ENCODE measurements at regions not wholly inside any gene's neighbourhood (a gene's known extent, or its start where the extent isn't known, plus 50 kb on each side); places are given as distances from the start of the nearest gene placed in this dataset.

DNA sequence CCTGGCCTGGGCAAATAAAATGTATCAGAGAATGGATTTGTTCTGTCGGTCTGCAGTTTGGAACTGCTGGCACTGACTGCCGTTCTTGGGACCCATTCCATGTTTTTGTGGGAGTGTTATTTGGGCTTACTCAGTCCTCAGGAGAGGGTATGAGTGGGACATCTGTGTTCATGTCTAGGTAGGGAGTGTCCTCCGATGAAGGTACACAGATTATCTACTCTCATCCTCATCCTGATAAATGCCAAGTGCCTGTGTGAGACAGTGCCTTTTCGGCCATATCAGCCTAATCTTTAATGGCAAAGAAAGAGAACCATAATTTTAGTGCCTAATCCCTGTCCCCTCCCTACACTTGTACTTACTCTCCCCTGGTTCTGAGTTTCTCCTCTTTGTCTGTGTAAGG is 409.4 kb downstream of the REEP3 start:
- H3K36me3 ChIP-seq = no peaks in the 10 kb centered on the region
- H3K27ac ChIP-seq = no peak overlapping the region
- H3K4me3 ChIP-seq = no peak overlapping the region
- intact Hi-C loops (cut with DNase I) = no loop called here
- H3K9me3 ChIP-seq = no peaks in the 10 kb centered on the region
- no peaks in the 10 kb centered on the region for H3K4me1 ChIP-seq (replicated peaks)
- no peak for TF ChIP-seq POLR2AphosphoS5 (IDR thresholded peaks at IDR 0.05)
- TF ChIP-seq POLR2A (IDR thresholded peaks at IDR 0.05) = no peak
- TF ChIP-seq, protein P1, sequence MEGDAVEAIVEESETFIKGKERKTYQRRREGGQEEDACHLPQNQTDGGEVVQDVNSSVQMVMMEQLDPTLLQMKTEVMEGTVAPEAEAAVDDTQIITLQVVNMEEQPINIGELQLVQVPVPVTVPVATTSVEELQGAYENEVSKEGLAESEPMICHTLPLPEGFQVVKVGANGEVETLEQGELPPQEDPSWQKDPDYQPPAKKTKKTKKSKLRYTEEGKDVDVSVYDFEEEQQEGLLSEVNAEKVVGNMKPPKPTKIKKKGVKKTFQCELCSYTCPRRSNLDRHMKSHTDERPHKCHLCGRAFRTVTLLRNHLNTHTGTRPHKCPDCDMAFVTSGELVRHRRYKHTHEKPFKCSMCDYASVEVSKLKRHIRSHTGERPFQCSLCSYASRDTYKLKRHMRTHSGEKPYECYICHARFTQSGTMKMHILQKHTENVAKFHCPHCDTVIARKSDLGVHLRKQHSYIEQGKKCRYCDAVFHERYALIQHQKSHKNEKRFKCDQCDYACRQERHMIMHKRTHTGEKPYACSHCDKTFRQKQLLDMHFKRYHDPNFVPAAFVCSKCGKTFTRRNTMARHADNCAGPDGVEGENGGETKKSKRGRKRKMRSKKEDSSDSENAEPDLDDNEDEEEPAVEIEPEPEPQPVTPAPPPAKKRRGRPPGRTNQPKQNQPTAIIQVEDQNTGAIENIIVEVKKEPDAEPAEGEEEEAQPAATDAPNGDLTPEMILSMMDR (IDR thresholded peaks at IDR 0.05) = no peak
- WGBS = 75% methylated on average over 4 of the region's 4 CpGs
- no peak for DNase-seq (ENCODE audit: low spot score)
- no peaks in the 10 kb centered on the region for H3K27me3 ChIP-seq (replicated peaks; ENCODE audit: insufficient read depth)

DNA sequence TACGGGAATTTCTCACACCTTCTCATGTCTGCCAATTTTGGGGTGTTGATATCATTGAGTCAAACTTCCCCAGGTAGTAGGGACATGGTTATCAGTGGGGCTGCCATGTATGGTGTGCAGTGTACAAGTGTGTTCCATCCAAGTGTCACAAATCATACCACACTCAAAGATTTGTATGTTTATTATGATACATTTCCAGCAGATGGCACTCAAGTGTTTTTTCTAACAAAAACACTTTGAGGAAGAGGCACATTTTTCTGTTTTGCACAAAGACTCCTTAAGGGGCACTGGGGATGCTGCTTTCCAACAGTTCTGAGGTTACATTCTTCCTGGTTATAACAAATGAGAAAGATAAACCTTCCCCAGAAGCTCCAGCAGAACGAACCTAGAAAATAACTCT is 414.5 kb downstream of the REEP3 start:
- intact Hi-C loops (cut with DNase I) = no loop called here
- WGBS = 56% methylated on average over 2 of the region's 2 CpGs
- TF ChIP-seq, protein P1 (IDR thresholded peaks at IDR 0.05) = no peak
- TF ChIP-seq POLR2AphosphoS5 (IDR thresholded peaks at IDR 0.05) = no peak
- TF ChIP-seq POLR2A (IDR thresholded peaks at IDR 0.05) = no peak
- no peak overlapping the region for H3K4me3 ChIP-seq
- DNase-seq (ENCODE audit: low spot score) = no peak
- no peaks in the 10 kb centered on the region for H3K27me3 ChIP-seq (replicated peaks; ENCODE audit: insufficient read depth)
- no peaks in the 10 kb centered on the region for H3K36me3 ChIP-seq
- H3K4me1 ChIP-seq (replicated peaks) = no peaks in the 10 kb centered on the region
- no peaks in the 10 kb centered on the region for H3K9me3 ChIP-seq
- no peak overlapping the region for H3K27ac ChIP-seq

DNA sequence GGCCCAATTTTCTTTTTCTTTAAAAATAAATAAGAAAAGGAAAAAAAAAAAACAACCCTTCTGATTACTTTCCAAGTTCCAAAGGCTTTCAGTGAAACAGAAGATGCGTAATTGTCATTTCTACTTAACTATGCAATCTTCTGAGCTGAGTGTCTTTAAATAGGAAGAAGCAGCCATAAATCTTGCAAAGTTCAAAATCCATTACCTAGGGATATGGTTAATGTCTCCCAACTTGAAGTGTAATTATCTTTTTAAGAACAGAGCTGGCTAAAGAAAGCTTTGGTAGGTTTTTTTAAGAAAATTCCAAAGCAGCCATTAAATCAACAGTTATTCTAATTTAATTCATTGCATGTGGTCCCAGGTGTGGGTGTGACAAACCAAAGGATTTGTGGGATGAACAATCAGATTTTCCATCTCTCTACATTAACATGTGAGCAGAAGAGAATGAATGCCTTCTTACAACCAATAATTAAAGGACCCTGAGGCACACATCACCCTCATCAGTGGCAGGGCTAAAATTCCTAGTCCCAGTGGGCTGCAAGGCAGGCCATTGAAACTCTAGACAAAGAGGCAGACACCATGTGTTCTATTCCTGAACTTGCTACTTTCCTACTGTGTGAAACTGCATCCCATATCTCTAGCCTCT is 419.2 kb downstream of the REEP3 start:
- Histone ChIP-seq H3K27ac (no peak overlapping the region), H3K4me1 (replicated peaks) (no peaks in the 10 kb centered on the region), H3K9me3 (no peaks in the 10 kb centered on the region), H3K27me3 (replicated peaks; ENCODE audit: insufficient read depth) (no peaks in the 10 kb centered on the region), H3K4me3 (no peak overlapping the region), H3K36me3 (no peaks in the 10 kb centered on the region)
- 77% methylated on average over 1 of the region's 1 CpG for WGBS
- TF ChIP-seq POLR2AphosphoS5 (IDR thresholded peaks at IDR 0.05) (no peak), POLR2A (IDR thresholded peaks at IDR 0.05) (no peak)
- TF ChIP-seq, protein P1 (IDR thresholded peaks at IDR 0.05) = no peak
- intact Hi-C loops (cut with DNase I) = no loop called here
- DNase-seq (ENCODE audit: low spot score) = no peak

DNA sequence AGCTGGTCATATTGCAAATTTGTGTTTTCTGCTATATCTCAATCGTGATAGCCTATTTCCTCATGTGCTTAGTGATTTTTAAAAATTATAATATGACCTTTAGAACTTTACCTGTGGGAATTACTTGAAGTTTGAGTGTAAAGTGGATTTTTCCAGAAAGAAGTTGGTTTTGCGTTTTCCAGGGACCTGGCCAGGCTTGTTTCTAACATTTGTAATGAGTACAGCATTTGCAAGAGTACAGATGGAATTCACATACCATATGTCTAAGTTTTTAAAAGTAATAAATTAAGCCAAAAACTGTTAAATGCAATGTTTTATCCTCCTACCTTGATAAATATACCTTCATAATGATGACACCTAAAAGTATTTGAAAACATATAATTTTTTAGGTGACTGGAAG is 443.2 kb downstream of the REEP3 start:
- no peaks in the 10 kb centered on the region for H3K4me1 ChIP-seq (replicated peaks)
- H3K36me3 ChIP-seq = no peaks in the 10 kb centered on the region
- no peaks in the 10 kb centered on the region for H3K27me3 ChIP-seq (replicated peaks; ENCODE audit: insufficient read depth)
- no peak overlapping the region for H3K27ac ChIP-seq
- TF ChIP-seq, protein P1 (IDR thresholded peaks at IDR 0.05) = no peak
- TF ChIP-seq POLR2A (IDR thresholded peaks at IDR 0.05) (no peak), POLR2AphosphoS5 (IDR thresholded peaks at IDR 0.05) (no peak)
- no peaks in the 10 kb centered on the region for H3K9me3 ChIP-seq
- intact Hi-C loops (cut with DNase I) = no loop called here
- H3K4me3 ChIP-seq = no peak overlapping the region
- DNase-seq (ENCODE audit: low spot score) = no peak
- 68% methylated on average over 2 of the region's 2 CpGs for WGBS

DNA sequence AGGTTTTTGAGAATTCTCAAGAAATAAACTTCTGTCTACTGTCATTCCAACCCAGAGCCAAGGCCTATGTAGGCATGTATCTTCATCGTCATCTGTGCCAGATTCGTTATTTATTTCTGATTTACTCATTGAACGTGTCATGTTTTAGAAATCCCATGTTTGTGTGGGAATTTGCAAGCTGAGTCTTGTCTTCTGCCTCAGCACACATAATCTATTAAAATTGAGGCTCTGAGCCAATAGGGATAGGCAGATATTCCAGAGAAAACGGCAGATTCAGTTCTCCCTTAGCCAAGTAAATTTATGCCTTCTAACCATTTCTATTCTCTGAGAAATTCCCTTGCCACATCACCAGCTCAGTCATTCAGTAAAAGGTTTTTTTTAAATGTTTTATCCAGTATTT is 444.6 kb downstream of the REEP3 start:
- no peak overlapping the region for H3K27ac ChIP-seq
- intact Hi-C loops (cut with DNase I) = no loop called here
- no peak overlapping the region for H3K4me3 ChIP-seq
- WGBS = 34% methylated on average over 4 of the region's 4 CpGs
- DNase-seq (ENCODE audit: low spot score) = no peak
- no peaks in the 10 kb centered on the region for H3K27me3 ChIP-seq (replicated peaks; ENCODE audit: insufficient read depth)
- TF ChIP-seq POLR2AphosphoS5 (IDR thresholded peaks at IDR 0.05) (no peak), POLR2A (IDR thresholded peaks at IDR 0.05) (no peak)
- TF ChIP-seq, protein P1 (IDR thresholded peaks at IDR 0.05) = no peak
- H3K4me1 ChIP-seq (replicated peaks) = no peaks in the 10 kb centered on the region
- no peaks in the 10 kb centered on the region for H3K9me3 ChIP-seq
- H3K36me3 ChIP-seq = no peaks in the 10 kb centered on the region
